ENCODE measurements at regions not wholly inside any gene's neighbourhood (a gene's known extent, or its start where the extent isn't known, plus 50 kb on each side); places are given as distances from the start of the nearest gene placed in this dataset.

DNA sequence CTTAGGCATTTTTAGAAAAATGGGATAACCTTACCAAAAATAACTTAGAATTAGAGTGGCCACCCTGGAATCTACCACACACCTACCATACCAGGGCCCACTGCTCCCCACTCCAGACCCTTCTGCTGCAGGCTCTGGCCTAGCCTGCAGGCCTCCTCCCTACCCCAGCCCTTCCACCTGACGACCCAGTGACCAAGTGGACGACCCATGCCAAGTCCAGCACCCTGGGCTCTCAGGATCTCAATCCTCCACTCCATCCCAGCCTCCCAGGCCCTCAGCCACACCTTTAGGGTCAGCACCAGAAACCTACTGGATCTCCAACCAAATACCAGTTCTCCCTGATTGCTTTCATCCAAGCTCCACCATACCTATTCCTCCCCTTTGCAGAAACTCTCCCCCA, 145.8 kb downstream of the TPRA1 start:
- CTCF ChIA-PET, result no interaction called here

DNA sequence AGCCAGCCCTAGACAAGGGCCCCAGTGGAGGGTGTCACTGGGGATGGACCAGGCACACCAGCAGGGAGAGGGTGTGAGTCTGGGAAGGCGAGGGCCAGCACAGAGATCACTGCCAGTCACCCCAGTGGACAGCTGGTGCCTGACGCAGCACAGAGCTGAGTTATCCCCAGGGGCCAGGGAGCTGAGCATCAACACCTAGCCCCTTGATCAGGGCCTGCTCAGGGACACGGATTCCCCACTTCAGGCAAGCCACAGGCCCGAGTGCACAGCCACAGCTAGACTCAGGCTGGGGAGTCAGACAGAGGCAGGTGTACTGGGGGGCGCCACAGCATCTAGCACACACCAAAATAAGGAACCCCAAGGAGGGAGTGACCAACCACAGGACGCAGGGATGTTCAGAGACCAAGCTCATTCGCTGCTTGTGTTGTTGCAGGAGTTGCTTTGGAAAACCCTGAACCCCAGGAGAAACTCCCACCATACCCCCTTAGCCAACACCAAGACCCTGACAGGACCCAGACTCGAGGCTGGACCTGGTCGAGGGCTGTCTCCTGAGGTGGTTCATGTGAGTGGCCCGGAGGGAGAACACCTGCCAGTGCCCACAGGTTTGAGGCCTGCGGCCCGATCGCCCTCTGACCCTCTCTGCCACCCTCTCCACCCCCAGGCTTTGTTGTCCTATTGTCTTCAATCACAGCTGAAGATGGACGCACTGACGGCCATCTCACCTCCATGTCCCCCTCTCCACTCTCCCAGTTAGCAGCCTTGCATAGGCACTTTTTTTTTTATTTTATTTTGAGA, 146.8 kb downstream of the TPRA1 start:
- H4K20me1 ChIP-seq (ENCODE audit: insufficient read depth), result 0 out of 2 replicates have a peak, but pooled peaks cover 1% of the 10 kb centered on the region
- ChIA-PET POLR2A (ENCODE audit: unreplicated experiment) (interaction anchor here (0.6 kb wide), 1 partner anchor 347 kb away, joined by 4 read pairs; no protein-coding TSS in a partner anchor), CTCF (no interaction called here)
- TF ChIP-seq, protein P1, sequence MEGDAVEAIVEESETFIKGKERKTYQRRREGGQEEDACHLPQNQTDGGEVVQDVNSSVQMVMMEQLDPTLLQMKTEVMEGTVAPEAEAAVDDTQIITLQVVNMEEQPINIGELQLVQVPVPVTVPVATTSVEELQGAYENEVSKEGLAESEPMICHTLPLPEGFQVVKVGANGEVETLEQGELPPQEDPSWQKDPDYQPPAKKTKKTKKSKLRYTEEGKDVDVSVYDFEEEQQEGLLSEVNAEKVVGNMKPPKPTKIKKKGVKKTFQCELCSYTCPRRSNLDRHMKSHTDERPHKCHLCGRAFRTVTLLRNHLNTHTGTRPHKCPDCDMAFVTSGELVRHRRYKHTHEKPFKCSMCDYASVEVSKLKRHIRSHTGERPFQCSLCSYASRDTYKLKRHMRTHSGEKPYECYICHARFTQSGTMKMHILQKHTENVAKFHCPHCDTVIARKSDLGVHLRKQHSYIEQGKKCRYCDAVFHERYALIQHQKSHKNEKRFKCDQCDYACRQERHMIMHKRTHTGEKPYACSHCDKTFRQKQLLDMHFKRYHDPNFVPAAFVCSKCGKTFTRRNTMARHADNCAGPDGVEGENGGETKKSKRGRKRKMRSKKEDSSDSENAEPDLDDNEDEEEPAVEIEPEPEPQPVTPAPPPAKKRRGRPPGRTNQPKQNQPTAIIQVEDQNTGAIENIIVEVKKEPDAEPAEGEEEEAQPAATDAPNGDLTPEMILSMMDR (conservative IDR thresholded peaks at IDR 0.05), result no peak
- TF ChIP-seq EZH2 (IDR thresholded peaks at IDR 0.05; ENCODE audit: low read depth), result no peak
- H3K4me2 ChIP-seq, result no peak overlapping the region
- no peaks in the 10 kb centered on the region for H3K9me3 ChIP-seq (ENCODE audit: insufficient read depth, low read depth)
- peaks cover 32% of the 10 kb centered on the region; the same call in 1 of the 2 replicates for H3K27me3 ChIP-seq (ENCODE audit: insufficient read depth, low read depth)
- H2AFZ ChIP-seq, result no peak overlapping the region
- H3K36me3 ChIP-seq (ENCODE audit: low read depth), result no peaks in the 10 kb centered on the region
- H3K79me2 ChIP-seq (ENCODE audit: low read depth), result no peaks in the 10 kb centered on the region
- no peaks in the 10 kb centered on the region for H3K4me1 ChIP-seq (replicated peaks; ENCODE audit: insufficient read depth)
- H3K9me2 ChIP-seq (ENCODE audit: insufficient read depth), result no peaks in the 10 kb centered on the region
- H3K4me3 ChIP-seq, result no peak overlapping the region
- no peaks in the 10 kb centered on the region for H3F3A ChIP-seq (ENCODE audit: insufficient read depth, low read depth)
- BruUV-seq (replicated peaks), result no TSS peak
- H3K27ac ChIP-seq, result no peak overlapping the region
- intact Hi-C loops (cut with micrococcal nuclease; ENCODE audit: unreplicated experiment), result no loop called here
- DNase-seq, result no peak

More for the DNA sequence above, 145.8 kb downstream of the TPRA1 start:
- no peak overlapping the region for H3K4me2 ChIP-seq
- POLR2A ChIA-PET (ENCODE audit: unreplicated experiment), result no interaction called here
- no peak for DNase-seq
- no peaks in the 10 kb centered on the region for H3K79me2 ChIP-seq (ENCODE audit: low read depth)
- intact Hi-C loops (cut with micrococcal nuclease; ENCODE audit: unreplicated experiment), result no loop called here
- no peaks in the 10 kb centered on the region for H3K9me2 ChIP-seq (ENCODE audit: insufficient read depth)
- H2AFZ ChIP-seq, result no peak overlapping the region
- BruUV-seq (replicated peaks), result no TSS peak
- no peaks in the 10 kb centered on the region for H3K36me3 ChIP-seq (ENCODE audit: low read depth)
- H3K9me3 ChIP-seq (ENCODE audit: insufficient read depth, low read depth), result no peaks in the 10 kb centered on the region
- H3K27me3 ChIP-seq (ENCODE audit: insufficient read depth, low read depth), result peaks cover 25% of the 10 kb centered on the region; the same call in 1 of the 2 replicates
- H4K20me1 ChIP-seq (ENCODE audit: insufficient read depth), result 0 out of 2 replicates have a peak, but pooled peaks cover 3% of the 10 kb centered on the region
- no peaks in the 10 kb centered on the region for H3F3A ChIP-seq (ENCODE audit: insufficient read depth, low read depth)
- TF ChIP-seq, protein P1 (conservative IDR thresholded peaks at IDR 0.05), result no peak
- TF ChIP-seq EZH2 (IDR thresholded peaks at IDR 0.05; ENCODE audit: low read depth), result no peak
- H3K4me3 ChIP-seq, result no peak overlapping the region
- H3K27ac ChIP-seq, result no peak overlapping the region
- H3K4me1 ChIP-seq (replicated peaks; ENCODE audit: insufficient read depth), result no peaks in the 10 kb centered on the region

DNA sequence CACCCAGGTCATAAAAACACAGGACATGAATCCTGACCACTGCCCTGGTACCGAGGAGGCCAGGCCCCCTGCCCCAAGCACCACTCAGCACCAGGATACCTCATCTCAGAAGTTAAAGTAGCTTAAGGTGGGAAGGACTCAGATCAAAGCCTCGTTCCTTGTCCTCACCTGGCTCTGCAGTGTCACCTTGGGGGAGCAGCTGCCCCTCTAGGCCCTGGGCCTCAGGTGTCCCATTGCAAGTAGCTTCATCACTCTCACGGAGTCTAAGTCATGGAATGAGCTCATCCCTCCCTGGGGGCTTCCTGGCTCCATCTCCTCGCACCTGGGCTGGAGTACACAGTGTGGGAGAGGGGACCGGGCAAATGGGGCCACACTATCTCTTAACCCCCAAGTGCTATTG, 148.0 kb downstream of the TPRA1 start:
- no peak overlapping the region for H3K4me3 ChIP-seq
- TF ChIP-seq, protein P1 (conservative IDR thresholded peaks at IDR 0.05), result no peak
- TF ChIP-seq EZH2 (IDR thresholded peaks at IDR 0.05; ENCODE audit: low read depth), result no peak
- H3K36me3 ChIP-seq (ENCODE audit: low read depth), result no peaks in the 10 kb centered on the region
- no peak for DNase-seq
- no peaks in the 10 kb centered on the region for H3K9me2 ChIP-seq (ENCODE audit: insufficient read depth)
- no peaks in the 10 kb centered on the region for H3K79me2 ChIP-seq (ENCODE audit: low read depth)
- H3F3A ChIP-seq (ENCODE audit: insufficient read depth, low read depth), result no peaks in the 10 kb centered on the region
- no peak overlapping the region for H2AFZ ChIP-seq
- no TSS peak for BruUV-seq (replicated peaks)
- H3K9me3 ChIP-seq (ENCODE audit: insufficient read depth, low read depth), result no peaks in the 10 kb centered on the region
- ChIA-PET POLR2A (ENCODE audit: unreplicated experiment) (no interaction called here), CTCF (interaction anchor here (0.6 kb wide), 1 partner anchor 59 kb away, joined by 3 read pairs; no protein-coding TSS in a partner anchor)
- no peak overlapping the region for H3K4me2 ChIP-seq
- H3K27ac ChIP-seq, result no peak overlapping the region
- peaks cover 31% of the 10 kb centered on the region for H3K27me3 ChIP-seq (ENCODE audit: insufficient read depth, low read depth)
- no peaks in the 10 kb centered on the region for H4K20me1 ChIP-seq (ENCODE audit: insufficient read depth)
- intact Hi-C loops (cut with micrococcal nuclease; ENCODE audit: unreplicated experiment), result no loop called here
- no peaks in the 10 kb centered on the region for H3K4me1 ChIP-seq (replicated peaks; ENCODE audit: insufficient read depth)
